ENCODE measurements at regions not wholly inside any gene's neighbourhood (a gene's known extent, or its start where the extent isn't known, plus 50 kb on each side); places are given as distances from the start of the nearest gene placed in this dataset.

DNA sequence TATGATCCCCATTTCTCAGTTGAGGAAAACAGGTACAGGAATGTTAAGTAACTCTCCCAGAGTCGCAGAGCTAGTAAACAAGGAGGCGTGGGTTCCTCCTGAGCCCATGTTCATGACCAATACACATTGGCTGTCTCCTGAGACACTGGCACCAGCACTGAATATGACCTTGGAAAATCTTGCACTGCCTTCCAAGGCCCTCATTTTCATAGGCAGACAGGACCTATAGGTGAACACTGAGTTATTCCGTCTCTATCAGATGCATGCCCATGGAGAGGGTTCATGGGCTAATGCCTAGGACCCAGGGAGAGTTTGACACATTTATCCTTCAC, 504.8 kb downstream of the RFC3 start:
- DNase-seq: no peak

DNA sequence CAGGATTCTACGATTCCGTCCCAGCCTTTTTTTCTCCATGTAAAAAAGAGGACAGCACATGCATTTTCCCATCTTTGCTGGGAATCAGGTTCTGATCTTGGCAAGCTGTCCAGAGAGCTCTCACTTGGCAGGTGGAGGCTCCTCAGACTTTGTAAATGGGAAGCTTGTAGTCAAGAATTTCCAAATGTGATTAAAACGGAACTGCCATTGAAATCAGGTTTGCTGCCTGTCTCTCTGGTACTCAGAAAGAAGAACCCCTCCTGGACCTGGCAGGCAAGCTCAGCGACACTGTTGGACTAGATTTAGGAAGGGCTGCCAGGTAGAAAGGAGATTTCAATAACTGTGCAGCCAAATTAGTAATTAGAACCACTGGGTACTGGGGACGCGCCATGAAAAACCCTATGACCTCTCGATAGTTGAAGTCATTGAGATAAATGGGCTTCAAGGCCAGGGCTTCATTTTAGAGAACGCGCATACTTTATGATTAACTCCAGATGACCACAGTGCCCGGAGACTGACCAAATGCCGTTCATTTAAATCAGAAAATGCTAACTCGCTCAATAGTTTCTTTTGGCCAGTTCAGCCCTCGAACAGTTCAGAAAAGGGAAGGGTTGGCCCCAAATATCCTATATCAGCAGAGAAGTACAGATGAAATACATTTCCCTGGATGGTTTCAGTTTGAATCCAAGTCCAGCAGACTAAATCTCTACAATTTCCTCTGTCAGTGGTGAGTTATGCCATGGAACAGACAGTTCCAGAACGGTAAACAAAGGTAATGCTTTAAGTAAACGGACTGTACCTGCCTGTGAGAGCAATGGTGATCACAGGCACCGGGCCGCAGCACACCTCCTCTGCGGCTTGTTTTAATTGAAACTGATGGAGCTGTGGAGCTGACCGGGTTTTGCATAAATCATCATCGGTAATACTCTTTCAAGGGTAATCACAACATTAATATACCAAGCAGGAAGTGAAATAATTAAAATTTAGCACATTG, 517.4 kb downstream of the RFC3 start:
- peak; percentile 45 for DNase-seq

DNA sequence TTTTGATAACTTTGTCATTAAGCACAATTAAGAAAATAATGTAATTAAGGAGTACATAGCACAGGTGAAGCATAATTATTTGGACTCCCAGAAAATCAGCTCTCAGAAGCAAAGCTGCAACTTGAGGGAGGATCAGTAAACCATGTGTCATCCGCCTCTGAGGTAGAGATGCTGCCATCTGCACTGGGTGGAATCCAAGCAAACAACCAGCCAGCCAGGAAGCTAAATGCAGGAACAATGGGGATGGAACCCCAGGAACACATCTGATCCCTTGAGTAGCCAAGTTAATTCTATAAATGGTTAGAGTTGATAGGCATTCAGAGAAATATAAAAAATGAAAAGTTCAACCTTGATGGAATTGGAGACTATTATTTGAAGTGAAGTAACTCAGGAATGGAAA, 520.2 kb downstream of the RFC3 start:
- no peak for DNase-seq

DNA sequence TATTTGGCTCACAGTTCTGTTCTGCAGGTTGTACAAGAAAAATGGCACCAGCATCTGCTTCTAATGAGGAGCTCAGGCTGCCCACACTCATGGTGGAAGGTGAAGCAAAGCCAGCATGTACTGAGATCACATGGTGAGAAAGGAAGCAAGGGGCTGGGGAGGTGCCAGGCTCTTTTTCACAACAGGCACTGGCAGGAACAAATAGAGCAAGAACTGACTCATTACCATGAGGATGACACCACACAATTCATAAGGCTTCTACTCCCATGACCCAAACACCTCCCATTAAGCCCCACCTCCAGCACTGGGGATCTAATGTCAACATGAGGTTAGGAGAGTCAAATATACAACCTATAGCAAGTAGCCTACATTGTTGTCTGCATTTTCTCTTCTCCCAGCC, 522.6 kb downstream of the RFC3 start:
- no peak for DNase-seq

DNA sequence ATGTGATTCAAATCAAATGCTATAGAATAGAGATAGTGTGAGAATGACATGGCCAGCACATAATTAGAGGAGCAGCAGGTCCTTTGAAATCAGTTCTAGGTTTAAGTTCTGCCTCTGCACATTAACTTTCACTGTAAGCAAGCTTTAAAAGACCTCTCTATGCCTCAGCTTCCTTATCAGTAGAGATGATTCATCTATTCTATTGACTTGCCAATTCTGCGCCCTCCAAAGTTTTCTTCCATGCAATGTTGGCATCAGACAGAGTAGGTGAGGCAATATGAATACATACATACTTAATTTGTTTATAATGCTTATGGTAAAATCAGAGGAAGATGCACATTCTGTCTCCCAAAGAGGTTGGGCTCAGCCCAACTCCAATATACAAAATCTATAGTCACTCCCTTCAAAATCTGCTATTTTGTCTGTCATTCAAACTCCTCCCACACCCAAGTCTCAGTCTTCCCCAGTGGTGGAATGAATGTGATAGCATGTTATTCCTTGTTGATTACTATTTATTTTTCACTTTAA, 525.5 kb downstream of the RFC3 start:
- no peak for DNase-seq

DNA sequence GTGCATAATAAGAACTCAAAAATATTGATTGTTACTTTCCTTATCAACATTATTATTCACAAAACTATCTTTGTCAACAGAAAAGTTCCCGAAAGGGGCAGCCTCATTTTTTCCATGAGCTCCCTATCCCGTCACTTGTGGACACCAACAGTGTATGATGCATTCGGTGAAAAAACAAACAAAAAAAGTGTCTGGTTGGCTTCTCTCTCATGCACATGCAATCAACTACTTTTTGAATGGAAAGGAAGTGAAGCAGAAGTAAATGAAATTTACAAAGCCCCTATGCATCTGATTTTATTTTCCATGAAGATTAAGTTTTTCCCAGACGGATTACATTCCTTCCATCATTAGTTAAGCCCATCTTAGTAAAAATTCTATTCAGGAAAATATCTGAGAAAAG, 526.9 kb downstream of the RFC3 start:
- DNase-seq: peak; percentile 52

DNA sequence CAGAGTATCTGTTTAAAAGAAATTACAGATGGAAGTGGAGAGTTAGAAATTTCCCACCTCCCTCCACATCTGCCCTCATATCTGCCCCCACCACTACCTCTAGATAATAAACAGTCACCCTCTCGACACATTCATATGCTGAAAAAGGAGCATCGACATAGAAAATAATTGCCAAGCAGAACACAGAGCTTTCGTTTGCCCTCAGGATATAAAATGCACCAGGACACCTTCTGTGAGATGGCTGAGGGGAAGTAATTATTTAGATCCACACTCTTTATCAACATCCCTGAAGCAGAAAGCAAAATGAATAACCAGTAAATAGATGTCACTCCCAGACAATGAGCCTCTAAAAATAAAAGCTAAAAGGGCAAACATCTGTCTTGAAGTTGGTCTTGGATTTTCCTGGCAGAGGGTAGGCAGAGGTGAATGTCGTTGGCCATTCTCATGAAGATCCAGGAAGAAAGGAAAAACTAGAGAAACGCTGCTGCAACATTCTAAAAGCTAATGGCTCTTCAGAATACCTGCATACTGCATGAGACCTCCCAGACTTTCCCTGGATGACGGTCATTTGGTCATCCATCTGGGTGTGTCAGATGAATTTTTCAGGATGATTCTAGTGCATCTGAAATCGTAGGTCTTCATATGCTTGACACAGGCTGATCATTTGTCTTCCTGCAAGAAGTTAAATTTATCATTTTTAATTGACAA, 527.5 kb downstream of the RFC3 start:
- DNase-seq: no peak

DNA sequence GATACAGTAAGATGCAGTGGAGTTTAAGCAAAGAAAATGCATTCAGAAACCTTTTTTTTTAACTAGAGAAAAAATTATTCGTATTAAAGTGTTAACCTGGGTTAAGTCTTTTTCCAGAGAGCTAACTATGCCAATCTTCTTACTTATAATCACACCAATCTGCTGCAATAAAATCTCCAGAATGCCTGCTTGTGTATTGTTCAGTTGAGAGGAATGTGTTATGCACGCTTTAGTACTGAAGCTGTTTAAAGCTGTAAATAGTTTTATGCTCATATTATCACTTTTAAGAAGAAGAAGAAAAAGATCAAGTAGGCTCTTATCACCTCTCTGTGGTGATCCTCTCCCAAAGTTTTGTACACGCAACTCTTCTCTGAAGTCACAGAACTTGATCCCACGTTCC, 528.7 kb downstream of the RFC3 start:
- no peak for DNase-seq

DNA sequence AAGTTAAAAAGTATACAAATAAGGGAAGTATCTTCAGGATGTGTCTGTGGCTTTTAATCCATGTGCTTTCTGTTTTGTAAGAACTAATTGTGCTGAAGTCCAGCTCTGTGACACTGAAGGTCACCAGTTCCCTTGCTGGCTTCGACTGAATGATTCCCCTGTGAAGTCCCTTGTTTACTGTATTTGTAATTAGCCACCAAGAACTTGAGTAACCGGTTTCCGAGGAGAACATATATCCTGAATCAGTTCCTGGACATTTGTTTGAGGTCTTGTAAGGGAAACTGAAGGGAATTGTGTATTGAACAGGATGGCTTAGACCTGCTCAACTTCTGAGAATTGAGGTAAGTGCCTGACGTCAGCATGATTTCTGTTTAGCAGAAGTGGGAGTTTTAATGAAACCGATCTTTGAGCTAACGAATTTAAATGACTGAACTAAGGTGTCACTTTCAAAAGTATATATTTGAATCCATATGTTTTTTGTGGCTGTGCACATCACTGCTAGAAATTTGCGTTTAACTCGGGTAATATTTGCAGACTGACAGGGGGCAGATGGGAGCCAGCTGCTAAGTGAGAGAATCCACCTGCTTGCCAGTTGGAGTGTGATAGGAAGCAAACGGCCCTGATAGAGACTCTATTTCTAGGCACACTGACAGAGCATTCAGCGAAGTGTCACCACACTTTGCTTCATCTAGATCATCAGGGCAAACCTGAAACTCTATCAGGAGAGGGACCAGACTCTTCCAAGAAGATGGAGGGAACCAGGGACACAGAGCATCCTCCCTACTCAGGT, 530.0 kb downstream of the RFC3 start:
- DNase-seq: no peak

DNA sequence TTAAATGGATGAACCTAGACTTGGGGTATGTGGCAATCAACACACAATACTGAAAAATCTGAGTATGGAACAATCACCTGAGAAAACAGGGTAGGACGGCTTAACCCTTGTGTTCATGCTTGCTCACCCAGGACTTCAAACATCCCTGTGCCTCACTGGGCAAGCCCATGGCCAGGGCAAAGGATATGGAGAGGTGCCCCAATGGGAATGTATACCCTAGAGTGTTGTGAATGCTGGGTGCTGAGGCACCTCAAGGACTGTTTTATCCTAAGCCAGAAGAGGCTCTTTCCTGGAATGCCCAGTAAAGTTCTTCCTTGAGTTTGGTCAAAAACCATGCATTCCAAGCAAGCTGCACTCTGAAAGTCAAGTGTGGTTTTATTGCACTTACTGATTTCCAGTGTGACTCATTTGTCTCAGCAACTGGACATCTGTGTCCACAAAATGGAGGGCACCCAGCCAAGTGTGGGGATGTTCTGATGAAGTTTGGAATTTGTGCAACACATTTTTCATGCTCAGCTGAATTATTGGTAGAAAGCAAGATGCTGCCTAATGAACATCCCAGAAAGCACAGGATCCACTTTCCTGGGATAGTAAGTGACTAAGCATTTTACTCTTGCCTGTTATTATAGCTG, 531.3 kb downstream of the RFC3 start:
- peak; percentile 80 for DNase-seq

DNA sequence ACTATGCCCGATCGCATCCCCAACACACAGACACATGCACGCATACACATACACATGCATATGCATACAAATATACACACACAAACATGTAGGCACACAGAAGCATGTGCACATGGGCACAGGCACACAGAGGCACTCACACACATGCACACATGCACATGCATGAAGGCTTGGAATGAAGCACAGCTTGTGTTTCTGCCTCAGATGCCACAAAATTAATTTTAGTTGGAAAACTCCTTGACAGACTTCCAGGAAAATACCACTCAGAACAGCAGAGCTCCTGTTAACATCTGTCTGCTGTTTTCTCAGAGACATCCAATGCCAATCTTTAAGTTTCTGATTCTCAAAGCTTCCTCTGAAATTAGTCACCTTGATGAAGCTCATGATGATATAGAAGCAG, 532.7 kb downstream of the RFC3 start:
- DNase-seq: no peak

DNA sequence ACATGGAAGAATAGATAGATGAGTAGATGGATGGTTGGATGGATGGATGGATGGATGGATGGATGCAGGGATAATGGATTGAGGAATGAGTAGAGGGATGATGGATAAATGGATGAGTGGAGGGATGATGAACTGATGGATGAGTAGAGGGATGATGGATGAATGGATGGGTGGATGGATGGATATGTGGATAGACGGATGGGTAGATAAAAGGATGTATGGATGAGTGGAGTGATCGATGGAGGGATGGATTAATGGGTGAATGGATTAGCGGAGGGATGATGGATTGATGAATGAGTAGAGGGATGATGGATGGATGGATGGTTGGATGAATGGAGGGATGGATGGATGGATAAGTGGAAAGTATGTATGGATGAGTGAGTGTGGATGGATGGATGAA, 533.2 kb downstream of the RFC3 start:
- DNase-seq: no peak

DNA sequence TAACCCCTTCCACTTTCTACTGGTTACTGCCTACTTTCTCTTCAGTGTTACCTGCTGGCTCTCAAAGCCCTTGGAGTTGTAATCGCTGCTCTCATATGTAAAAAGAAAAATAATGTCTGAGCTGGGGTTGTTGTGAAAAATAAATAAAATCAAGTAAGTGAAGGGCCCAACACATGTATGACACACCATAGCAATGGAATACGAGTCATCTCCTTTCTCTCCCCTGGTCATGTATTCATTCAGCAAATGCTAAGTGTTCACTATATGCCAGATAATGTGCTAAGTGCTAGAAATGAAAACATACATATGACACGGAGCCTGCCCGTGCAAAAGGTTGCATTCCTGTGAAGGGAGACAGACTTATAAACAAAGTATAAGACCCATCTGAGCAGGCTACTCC, 535.0 kb downstream of the RFC3 start:
- no peak for DNase-seq

DNA sequence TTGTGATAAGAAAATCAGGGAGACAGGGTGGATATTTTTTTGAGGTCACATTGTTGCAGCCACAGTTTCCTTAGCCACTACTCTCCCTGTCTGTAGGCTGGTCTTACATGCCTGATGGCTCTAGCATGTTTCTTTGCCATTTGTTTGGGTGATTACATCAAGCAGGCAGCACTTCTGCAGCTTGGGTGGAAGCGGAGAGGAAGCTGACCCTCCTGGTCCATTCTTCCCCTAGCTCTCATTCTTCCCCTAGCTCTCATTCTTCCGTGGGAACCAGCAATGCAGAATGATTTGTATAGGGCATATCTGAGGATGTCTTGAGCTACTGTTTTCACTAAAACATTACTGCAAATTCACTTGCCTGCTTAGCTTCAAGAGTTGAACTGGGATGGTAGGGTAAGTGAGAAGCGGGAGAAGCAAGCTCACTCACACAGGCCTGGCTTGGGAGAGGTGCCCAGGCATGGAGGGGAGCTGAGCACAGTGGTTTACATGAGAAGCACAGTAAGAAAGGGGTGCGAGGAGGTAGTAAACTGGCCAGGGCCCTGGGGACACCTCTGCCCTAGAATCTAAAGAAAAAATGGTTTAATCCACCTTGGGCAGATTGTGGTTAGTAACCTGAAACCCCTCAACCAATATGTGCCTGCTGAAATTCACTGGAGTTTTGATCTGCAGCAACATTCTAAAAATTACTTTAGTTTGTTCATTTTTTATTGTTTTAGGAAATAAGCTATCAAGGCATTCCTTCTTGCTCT, 538.9 kb downstream of the RFC3 start:
- DNase-seq: no peak

DNA sequence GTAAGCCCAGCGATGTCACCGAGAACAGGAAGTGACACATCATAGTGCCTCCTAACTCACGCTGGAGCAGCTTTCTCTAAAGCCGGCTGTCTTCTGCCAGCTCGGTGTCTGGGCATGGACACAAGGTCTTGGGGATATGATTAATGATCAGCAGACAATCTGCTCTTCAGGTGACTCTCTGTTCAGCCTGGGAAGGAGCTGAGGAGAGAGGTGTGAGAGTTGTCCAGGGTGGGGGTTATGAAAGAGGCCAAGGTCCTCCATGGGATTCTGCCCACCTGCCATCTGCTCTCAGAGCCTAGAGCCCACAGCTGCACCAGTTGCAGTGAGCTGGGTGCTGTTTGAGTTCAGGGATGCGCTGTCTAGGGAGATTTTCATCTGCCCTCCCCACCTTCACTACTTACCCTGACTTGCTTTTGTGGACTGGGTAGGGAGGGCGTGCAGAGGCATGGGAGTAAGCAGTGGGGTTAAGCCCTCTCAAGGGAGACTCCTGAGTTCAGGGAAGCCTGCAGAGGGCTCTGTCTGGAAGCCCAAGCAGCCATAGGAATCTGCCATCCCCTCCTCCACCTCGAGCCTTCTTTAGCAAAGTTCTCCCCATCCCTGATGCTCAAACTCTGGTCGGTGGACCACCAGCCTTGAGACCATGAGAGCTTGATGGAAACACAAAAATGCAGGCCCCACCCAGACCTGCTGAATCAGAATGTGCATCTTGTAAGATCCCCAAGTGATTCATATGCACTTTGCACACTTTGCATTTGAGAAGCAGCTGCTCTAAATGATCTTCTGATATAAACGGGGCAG, 539.7 kb downstream of the RFC3 start:
- DNase-seq: no peak

DNA sequence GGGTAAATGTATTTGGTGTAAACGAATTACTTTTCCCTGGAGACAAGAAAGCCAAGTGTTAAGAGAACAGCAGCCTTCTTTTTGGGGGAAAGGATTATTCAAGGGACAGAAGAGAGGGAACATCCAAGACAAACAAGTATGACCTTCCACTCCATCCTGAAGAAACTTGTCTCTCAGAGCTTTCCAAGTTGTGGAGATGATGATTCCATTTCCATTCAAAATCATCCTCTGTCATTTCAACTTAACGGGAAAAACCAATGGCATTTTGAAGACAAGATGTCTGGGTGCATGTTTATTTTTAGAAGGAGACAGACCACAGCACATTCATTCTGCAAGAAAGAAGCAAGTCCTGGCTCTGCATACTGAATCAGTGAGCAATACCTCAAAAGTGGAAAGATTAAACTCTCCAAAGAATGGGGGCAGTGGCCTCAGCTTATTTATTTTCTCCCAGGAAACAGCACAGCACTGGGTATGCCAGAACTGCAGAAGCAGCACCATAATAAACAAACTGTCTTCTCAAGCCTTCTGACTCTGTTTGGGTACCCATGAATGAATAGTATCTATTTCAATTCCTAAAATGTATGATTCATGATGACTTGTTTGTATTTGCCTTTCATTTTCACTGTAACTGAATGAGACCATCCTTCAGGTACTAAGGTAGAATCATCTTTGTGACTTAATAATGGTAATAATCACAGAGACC, 541.0 kb downstream of the RFC3 start:
- DNase-seq: no peak

DNA sequence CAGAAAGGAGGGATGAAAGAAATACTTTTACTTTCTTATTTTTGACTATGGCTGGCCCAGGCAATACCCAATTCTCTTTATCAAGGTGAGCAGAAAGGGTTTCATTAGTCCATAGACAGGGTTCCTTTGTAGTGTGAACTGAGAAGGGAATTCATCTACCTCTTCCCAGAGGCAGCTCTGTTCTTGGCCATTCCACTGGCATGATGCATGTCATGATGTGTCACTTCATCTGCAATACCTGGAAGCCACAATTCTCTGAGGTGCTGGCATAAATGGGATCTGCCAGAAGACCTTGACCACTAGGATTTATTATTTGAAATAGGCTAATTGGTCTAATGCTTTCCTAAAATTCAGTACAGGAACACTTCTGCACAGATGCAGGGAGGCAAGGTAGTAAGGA, 542.8 kb downstream of the RFC3 start:
- no peak for DNase-seq

DNA sequence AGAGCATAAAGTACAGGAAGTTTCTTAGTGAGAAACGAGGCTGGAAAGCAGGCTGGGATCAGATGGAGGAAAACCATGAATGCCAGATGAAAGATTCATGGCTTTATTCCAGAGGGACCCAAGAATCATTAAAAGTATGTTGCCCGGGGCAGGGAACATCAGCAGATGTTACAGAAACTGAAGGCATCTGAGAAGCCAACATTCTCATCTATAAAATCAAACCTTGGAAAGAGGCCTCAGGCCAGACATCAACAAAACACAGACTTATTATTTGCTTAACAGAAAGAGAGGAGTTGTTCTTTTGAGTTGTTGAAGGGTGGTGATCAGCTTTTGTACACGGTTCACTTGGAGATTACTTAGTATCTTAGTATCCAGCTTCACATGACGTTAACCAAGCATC, 543.6 kb downstream of the RFC3 start:
- DNase-seq: no peak

DNA sequence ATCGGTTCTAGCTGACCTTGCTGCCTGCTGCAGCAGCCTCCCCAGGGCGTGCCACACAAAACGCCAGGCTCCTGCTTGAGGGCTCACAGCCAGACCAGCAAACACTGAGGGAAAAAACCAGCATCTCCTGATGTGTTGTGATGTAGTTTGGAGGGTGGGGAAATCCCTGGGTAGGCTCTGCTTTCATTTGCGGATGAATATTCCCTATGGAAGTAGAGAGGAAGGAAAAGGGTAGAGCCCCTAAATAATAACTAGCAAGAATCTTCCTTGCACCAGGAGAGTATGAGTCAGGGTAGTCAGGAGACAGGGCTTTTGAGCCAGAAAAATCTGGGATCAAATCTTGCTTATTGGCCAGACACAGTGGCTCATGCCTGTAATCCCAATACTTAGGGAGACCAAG, 545.3 kb downstream of the RFC3 start:
- no peak for DNase-seq

DNA sequence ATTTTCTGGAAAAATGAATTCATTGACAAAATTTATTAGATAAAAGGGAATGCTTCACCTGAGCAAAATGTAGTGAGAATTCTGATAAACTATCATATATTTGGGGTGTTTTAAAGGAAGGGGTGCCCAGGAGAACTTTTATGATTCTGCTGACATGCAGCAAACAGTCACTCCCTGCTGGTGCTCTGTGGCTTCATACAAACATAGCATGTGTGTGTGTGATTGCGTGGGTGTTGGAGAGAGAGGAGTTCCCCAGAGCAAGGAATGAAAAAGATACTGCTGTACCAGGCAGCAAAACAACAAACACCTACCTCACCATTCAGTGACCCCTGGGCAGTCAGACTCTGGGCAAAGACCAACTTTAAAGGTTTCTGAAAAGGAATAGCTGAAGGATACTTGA, 546.7 kb downstream of the RFC3 start:
- no peak for DNase-seq
